IMR-90 (cell line): ENCODE measurements at regions not wholly inside any gene's neighbourhood (a gene's known extent, or its start where the extent isn't known, plus 50 kb on each side); places are given as distances from the start of the nearest gene placed in this dataset.

ENCODE experiments used
- ATAC-seq: fragments of 200-7000 bp; cut with Tn5 transposase; 2 replicates; pipeline ENCODE4 v1.9.1; 2020; ENCODE audit warnings: low read depth, mild to moderate bottlenecking, moderate library complexity
- BruUV-seq: library from RNA; stranded (reverse); fragments of 400-500 nt; replicated peaks from 2 replicates; lab custom pipeline; 2021; lab: Mats Ljungman, UMichigan
- CTCF ChIA-PET: fragments of 300-600 bp; formaldehyde crosslinking; extraction: SDS; loops from one replicate; lab custom pipeline; 2021; ENCODE audit warnings: antibody characterized with exemption; lab: Yijun Ruan, JAX
- POLR2A ChIA-PET: fragments of 300-600 bp; sonication (Branson Sonifier 250); formaldehyde crosslinking; loops from one replicate; lab custom pipeline; 2022; ENCODE audit warnings: antibody characterized with exemption; ENCODE audit not compliant: unreplicated experiment; lab: Charles Lee
- DNase-seq: peaks from one replicate; pipeline ENCODE4 v3.0.0; 2013
- H2AFZ ChIP-seq: replicated peaks from 2 replicates; pipeline ENCODE3; 2013; ENCODE audit warnings: low read length, mild to moderate bottlenecking; ENCODE audit not compliant: poor library complexity
- H2AK5ac ChIP-seq: 2 replicates; pipeline ENCODE4 v1.6.1; 2013; ENCODE audit warnings: low read depth, low read length, inconsistent platforms
- H2AK9ac ChIP-seq: replicated peaks from 2 replicates; pipeline ENCODE3; 2013; ENCODE audit warnings: mild to moderate bottlenecking, low read depth, low read length, moderate library complexity; ENCODE audit not compliant: poor library complexity
- H2BK120ac ChIP-seq: 2 replicates; pipeline ENCODE4 v1.6.1; 2013; ENCODE audit warnings: low read depth, low read length, inconsistent platforms
- H2BK15ac ChIP-seq: 3 replicates; pipeline ENCODE4 v1.6.1; 2013; ENCODE audit warnings: low read depth, low read length, inconsistent platforms
- H2BK20ac ChIP-seq: 2 replicates; pipeline ENCODE4 v1.6.1; 2013; ENCODE audit warnings: low read depth, mild to moderate bottlenecking, inconsistent platforms, low read length, moderate library complexity
- H2BK5ac ChIP-seq: 2 replicates; pipeline ENCODE4 v1.6.1; 2013; ENCODE audit warnings: mild to moderate bottlenecking, low read depth, low read length, inconsistent platforms; ENCODE audit not compliant: poor library complexity, severe bottlenecking
- H3K14ac ChIP-seq: replicated peaks from 2 replicates; pipeline ENCODE4 v1.6.1; 2013; ENCODE audit warnings: low read depth, low read length, inconsistent platforms
- H3K18ac ChIP-seq: 2 replicates; pipeline ENCODE4 v1.6.1; 2013; ENCODE audit warnings: low read depth, low read length, control low read depth
- H3K23ac ChIP-seq: 2 replicates; pipeline ENCODE4 v1.6.1; 2013; ENCODE audit warnings: low read depth, low read length, inconsistent platforms
- H3K27ac ChIP-seq: 2 replicates; pipeline ENCODE4 v1.5.1; 2013; ENCODE audit warnings: mild to moderate bottlenecking, control low read depth, low read length; ENCODE audit not compliant: insufficient read depth
- H3K27me3 ChIP-seq: 2 replicates; pipeline ENCODE4 v1.6.1; 2013; ENCODE audit warnings: low read length; ENCODE audit not compliant: control insufficient read depth, insufficient read depth
- H3K36me3 ChIP-seq: 2 replicates; pipeline ENCODE4 v1.6.1; 2013; ENCODE audit warnings: low read length, mixed read lengths; ENCODE audit not compliant: control insufficient read depth, insufficient read depth
- H3K4ac ChIP-seq: 2 replicates; pipeline ENCODE4 v1.6.1; 2013; ENCODE audit warnings: low read depth, low read length, inconsistent platforms
- H3K4me1 ChIP-seq: 2 replicates; pipeline ENCODE4 v1.6.1; 2013; ENCODE audit warnings: low read length, mixed read lengths; ENCODE audit not compliant: control insufficient read depth, insufficient read depth
- H3K4me2 ChIP-seq: 2 replicates; pipeline ENCODE4 v1.6.1; 2013; ENCODE audit warnings: low read depth, mild to moderate bottlenecking, control low read depth, low read length, moderate library complexity
- H3K4me3 ChIP-seq: 2 replicates; pipeline ENCODE4 v1.5.1; 2013; ENCODE audit warnings: low read depth, mild to moderate bottlenecking, control low read depth, low read length, moderate library complexity; ENCODE audit not compliant: insufficient read depth
- H3K56ac ChIP-seq: 2 replicates; pipeline ENCODE4 v1.6.1; 2013; ENCODE audit warnings: low read length, inconsistent platforms; ENCODE audit not compliant: insufficient read depth; ENCODE audit errors: extremely low read depth
- H3K79me1 ChIP-seq, 2 experiments: 2 replicates each; pipeline ENCODE4 v1.6.1; 2013; ENCODE audit warnings: low read length in 2 of 2, inconsistent platforms in 1 of 2, low read depth in 1 of 2
- H3K9ac ChIP-seq: 2 replicates; pipeline ENCODE4 v1.6.1; 2013; ENCODE audit warnings: low read depth, low read length, control low read depth
- H3K9me1 ChIP-seq: 2 replicates; pipeline ENCODE4 v1.6.1; 2013; ENCODE audit warnings: low read length, inconsistent platforms; ENCODE audit not compliant: insufficient read depth
- H3K9me3 ChIP-seq: 2 replicates; pipeline ENCODE4 v1.6.1; 2013; ENCODE audit warnings: low read length; ENCODE audit not compliant: control insufficient read depth, insufficient read depth
- H4K20me1 ChIP-seq: 2 replicates; pipeline ENCODE4 v1.6.1; 2013; ENCODE audit warnings: low read length, inconsistent platforms; ENCODE audit not compliant: insufficient read depth
- H4K5ac ChIP-seq: 2 replicates; pipeline ENCODE4 v1.6.1; 2013; ENCODE audit warnings: mild to moderate bottlenecking, low read depth, low read length, control low read depth
- H4K8ac ChIP-seq, 2 experiments: 2 replicates each; pipeline ENCODE4 v1.6.1; 2013; ENCODE audit warnings: low read depth in 2 of 2, low read length in 2 of 2, control low read depth in 1 of 2, inconsistent platforms in 1 of 2
- H4K91ac ChIP-seq: 2 replicates; pipeline ENCODE4 v1.6.1; 2013; ENCODE audit warnings: low read depth, low read length, inconsistent platforms; ENCODE audit not compliant: insufficient read depth
- CHD1 ChIP-seq: IDR thresholded peaks from 2 replicates; pipeline ENCODE4 v1.6.1; 2012; ENCODE audit warnings: low read depth, low read length, improper control_type of control experiment
- ELK1 ChIP-seq: fragments of 150-350 bp; IDR thresholded peaks from 2 replicates; pipeline ENCODE4 v1.6.1; 2016; ENCODE audit warnings: low read depth, mild to moderate bottlenecking, low read length, moderate library complexity, borderline replicate concordance
- RAD21 ChIP-seq: IDR thresholded peaks from 2 replicates; pipeline ENCODE4 v1.6.1; 2012; ENCODE audit warnings: low read length, improper control_type of control experiment
- WGBS, 2 experiments: methylation state at CpG; one replicate each; pipeline versions ENCODE4 v1.1.5 to v1.1.7; 2013; ENCODE audit warnings: missing lambda C conversion rate in 2 of 2; ENCODE audit not compliant: insufficient read length in 1 of 2; ENCODE audit errors: extremely low coverage in 2 of 2; 5-methylcytosine and 5-hydroxymethylcytosine counted together
- dilution Hi-C: fragments of 300-500 bp; cut with HindIII; formaldehyde crosslinking; loops from one replicate; pipeline ENCODE4 v1.14.3; 2018; ENCODE audit warnings: low sequenced_read_pairs; ENCODE audit not compliant: unreplicated experiment
- in situ Hi-C: fragments of 300-500 bp; cut with MboI; formaldehyde crosslinking; loops from 3 replicates; pipeline ENCODE4 v1.14.3; 2019; ENCODE audit warnings: low sequenced_read_pairs, inconsistent platforms, mixed read lengths
- intact Hi-C: fragments of 100-400 bp; cut with micrococcal nuclease; formaldehyde crosslinking; loops from 2 replicates; pipeline ENCODE4 v1.10.0; 2022

DNA sequence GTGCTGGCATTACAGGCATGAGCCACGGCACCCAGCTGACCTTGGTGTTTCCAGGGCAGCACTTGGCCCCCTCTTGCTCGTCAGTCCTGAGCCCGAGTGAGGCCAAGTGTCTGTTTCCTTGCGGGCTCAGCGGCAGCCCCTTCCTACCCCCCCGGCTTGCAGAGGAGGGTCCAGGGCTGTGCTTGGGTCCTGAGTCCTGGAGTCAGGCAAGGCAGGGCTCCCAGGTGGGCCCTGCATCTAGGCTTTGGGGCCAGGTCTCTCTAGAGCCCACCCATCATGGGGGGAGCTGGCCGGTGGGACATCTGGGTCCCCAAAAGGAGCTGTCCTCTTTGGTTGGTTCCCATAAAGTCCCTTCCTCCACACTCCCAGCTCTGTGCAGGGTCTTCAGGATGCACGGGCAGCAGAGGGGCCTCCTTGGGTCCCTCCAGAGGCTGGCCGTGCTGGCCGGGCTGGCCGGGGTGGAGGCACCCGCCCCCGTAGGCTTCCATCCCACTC, 63.7 kb upstream of the HPCAL1 start:
- Histone ChIP-seq H2BK5ac (no peak overlapping the region), H3K4me3 (no peak overlapping the region), H4K5ac (no peak overlapping the region), H3K27ac (no peak overlapping the region), H3K79me1 (no peaks in the 10 kb centered on the region), H2AK5ac (no peak overlapping the region), H2AK9ac (no peak overlapping the region), H3K18ac (no peak overlapping the region), H3K9me3 (no peaks in the 10 kb centered on the region), H3K9ac (no peak overlapping the region), H3K14ac (no peak overlapping the region), H2AFZ (no peak overlapping the region), H2BK20ac (no peak overlapping the region), H4K91ac (no peak overlapping the region), H2BK15ac (no peak overlapping the region), H3K4ac (no peak overlapping the region), H3K27me3 (peaks cover 26% of the 10 kb centered on the region), H3K36me3 (no peaks in the 10 kb centered on the region), H4K8ac (no peak overlapping the region), H3K56ac (no peak overlapping the region), H3K4me2 (no peak overlapping the region), H3K23ac (no peak overlapping the region), H3K4me1 (no peaks in the 10 kb centered on the region), H3K9me1 (no peaks in the 10 kb centered on the region), H2BK120ac (no peak overlapping the region), H4K20me1 (no peaks in the 10 kb centered on the region)
- in situ Hi-C loops = no loop called here
- 39% methylated on average over 2 of the region's 13 CpGs; no CpG with 5 or more reads in 1 of the 2 experiments for WGBS, 2 experiments
- CTCF ChIA-PET = interaction anchor here (0.6 kb wide), 1 partner anchor 88 kb away, joined by 3 read pairs; no protein-coding TSS in a partner anchor
- DNase-seq (no peak), ATAC-seq (no peak)
- POLR2A ChIA-PET = no interaction called here
- intact Hi-C loops = no loop called here
- TF ChIP-seq ELK1 (no peak), CHD1 (no peak), RAD21 (no peak)
- dilution Hi-C loops = no loop called here
- BruUV-seq = no TSS peak
